ENCODE measurements at regions not wholly inside any gene's neighbourhood (a gene's known extent, or its start where the extent isn't known, plus 50 kb on each side); places are given as distances from the start of the nearest gene placed in this dataset.

GRCh38 chr6:165820407-165820806, 157.4 kb upstream of the PDE10A start:
- Histone ChIP-seq H3K4me3 (ENCODE audit: insufficient read depth, low read depth, low read length) (no peak overlapping the region), H3K27ac (ENCODE audit: insufficient read depth, low read depth, low read length, poor library complexity, severe bottlenecking) (no peak overlapping the region), H3K4me1 (ENCODE audit: control insufficient read depth, insufficient read depth, low read length) (peaks cover 31% of the 10 kb centered on the region), H3K27me3 (ENCODE audit: control insufficient read depth, insufficient read depth, low read length, poor library complexity, severe bottlenecking) (no peaks in the 10 kb centered on the region), H3K36me3 (ENCODE audit: control insufficient read depth, insufficient read depth, low read length) (no peaks in the 10 kb centered on the region), H3K9me3 (ENCODE audit: control insufficient read depth, low read length) (no peaks in the 10 kb centered on the region)
- 22 to 30% methylated on average over 4 of the region's 4 CpGs for WGBS, 2 experiments

- WGBS, 2 experiments = 50 to 53% methylated on average over 21 of the region's 21 CpGs
- H3K27ac ChIP-seq (ENCODE audit: insufficient read depth, low read depth, low read length, poor library complexity, severe bottlenecking) = no peak overlapping the region
- no peak overlapping the region for H3K4me3 ChIP-seq (ENCODE audit: insufficient read depth, low read depth, low read length)
- no peaks in the 10 kb centered on the region for H3K9me3 ChIP-seq (ENCODE audit: control insufficient read depth, low read length)
- no peaks in the 10 kb centered on the region for H3K36me3 ChIP-seq (ENCODE audit: control insufficient read depth, insufficient read depth, low read length)
- H3K27me3 ChIP-seq (ENCODE audit: control insufficient read depth, insufficient read depth, low read length, poor library complexity, severe bottlenecking) = no peaks in the 10 kb centered on the region
- H3K4me1 ChIP-seq (ENCODE audit: control insufficient read depth, insufficient read depth, low read length) = peaks cover 31% of the 10 kb centered on the region
Observed at GRCh38 chr6:165819394-165819793, 156.4 kb upstream of the PDE10A start.

- Histone ChIP-seq H3K27ac (ENCODE audit: insufficient read depth, low read depth, low read length, poor library complexity, severe bottlenecking) (peak overlapping the region; percentile 28), H3K27me3 (ENCODE audit: control insufficient read depth, insufficient read depth, low read length, poor library complexity, severe bottlenecking) (no peaks in the 10 kb centered on the region)
- 16 to 19% methylated on average over 3 to 4 of the region's 4 CpGs for WGBS, 2 experiments
Observed at GRCh38 chr6:165818200-165818599, 155.2 kb upstream of the PDE10A start.

GRCh38 chr6:165817771-165818170, 154.7 kb upstream of the PDE10A start:
- Histone ChIP-seq H3K9me3 (ENCODE audit: control insufficient read depth, low read length) (no peaks in the 10 kb centered on the region), H3K27ac (ENCODE audit: insufficient read depth, low read depth, low read length, poor library complexity, severe bottlenecking) (no peak overlapping the region), H3K36me3 (ENCODE audit: control insufficient read depth, insufficient read depth, low read length) (no peaks in the 10 kb centered on the region), H3K27me3 (ENCODE audit: control insufficient read depth, insufficient read depth, low read length, poor library complexity, severe bottlenecking) (no peaks in the 10 kb centered on the region), H3K4me1 (ENCODE audit: control insufficient read depth, insufficient read depth, low read length) (peaks cover 31% of the 10 kb centered on the region), H3K4me3 (ENCODE audit: insufficient read depth, low read depth, low read length) (no peak overlapping the region)
- WGBS, 2 experiments = 74 to 77% methylated on average over 7 of the region's 7 CpGs

More at GRCh38 chr6:165818200-165818599, 155.2 kb upstream of the PDE10A start:
- Histone ChIP-seq H3K36me3 (ENCODE audit: control insufficient read depth, insufficient read depth, low read length) (no peaks in the 10 kb centered on the region), H3K4me3 (ENCODE audit: insufficient read depth, low read depth, low read length) (no peak overlapping the region), H3K9me3 (ENCODE audit: control insufficient read depth, low read length) (no peaks in the 10 kb centered on the region), H3K4me1 (ENCODE audit: control insufficient read depth, insufficient read depth, low read length) (peaks cover 31% of the 10 kb centered on the region)

GRCh38 chr6:165817148-165817547, 154.1 kb upstream of the PDE10A start:
- Histone ChIP-seq H3K36me3 (ENCODE audit: control insufficient read depth, insufficient read depth, low read length) (no peaks in the 10 kb centered on the region), H3K27me3 (ENCODE audit: control insufficient read depth, insufficient read depth, low read length, poor library complexity, severe bottlenecking) (no peaks in the 10 kb centered on the region), H3K9me3 (ENCODE audit: control insufficient read depth, low read length) (no peaks in the 10 kb centered on the region), H3K4me1 (ENCODE audit: control insufficient read depth, insufficient read depth, low read length) (peaks cover 31% of the 10 kb centered on the region), H3K27ac (ENCODE audit: insufficient read depth, low read depth, low read length, poor library complexity, severe bottlenecking) (no peak overlapping the region), H3K4me3 (ENCODE audit: insufficient read depth, low read depth, low read length) (no peak overlapping the region)
- 81 to 88% methylated on average over 3 of the region's 3 CpGs for WGBS, 2 experiments

GRCh38 chr6:165814679-165815078, 151.6 kb upstream of the PDE10A start:
- Histone ChIP-seq H3K36me3 (ENCODE audit: control insufficient read depth, insufficient read depth, low read length) (no peaks in the 10 kb centered on the region), H3K4me3 (ENCODE audit: insufficient read depth, low read depth, low read length) (no peak overlapping the region), H3K27me3 (ENCODE audit: control insufficient read depth, insufficient read depth, low read length, poor library complexity, severe bottlenecking) (no peaks in the 10 kb centered on the region), H3K27ac (ENCODE audit: insufficient read depth, low read depth, low read length, poor library complexity, severe bottlenecking) (no peak overlapping the region), H3K4me1 (ENCODE audit: control insufficient read depth, insufficient read depth, low read length) (peaks cover 31% of the 10 kb centered on the region), H3K9me3 (ENCODE audit: control insufficient read depth, low read length) (no peaks in the 10 kb centered on the region)
- WGBS, 2 experiments = 95 to 96% methylated on average over 10 of the region's 10 CpGs

GRCh38 chr6:165811512-165811911, 148.5 kb upstream of the PDE10A start:
- no peaks in the 10 kb centered on the region for H3K9me3 ChIP-seq (ENCODE audit: control insufficient read depth, low read length)
- no peaks in the 10 kb centered on the region for H3K27me3 ChIP-seq (ENCODE audit: control insufficient read depth, insufficient read depth, low read length, poor library complexity, severe bottlenecking)
- WGBS, 2 experiments = 92 to 98% methylated on average over 7 of the region's 7 CpGs
- H3K4me1 ChIP-seq (ENCODE audit: control insufficient read depth, insufficient read depth, low read length) = no peaks in the 10 kb centered on the region
- H3K4me3 ChIP-seq (ENCODE audit: insufficient read depth, low read depth, low read length) = no peak overlapping the region
- H3K27ac ChIP-seq (ENCODE audit: insufficient read depth, low read depth, low read length, poor library complexity, severe bottlenecking) = no peak overlapping the region
- no peaks in the 10 kb centered on the region for H3K36me3 ChIP-seq (ENCODE audit: control insufficient read depth, insufficient read depth, low read length)

GRCh38 chr6:165808021-165808420, 145.0 kb upstream of the PDE10A start:
- H3K27ac ChIP-seq (ENCODE audit: insufficient read depth, low read depth, low read length, poor library complexity, severe bottlenecking) = no peak overlapping the region
- H3K36me3 ChIP-seq (ENCODE audit: control insufficient read depth, insufficient read depth, low read length) = no peaks in the 10 kb centered on the region
- no peak overlapping the region for H3K4me3 ChIP-seq (ENCODE audit: insufficient read depth, low read depth, low read length)
- 94 to 95% methylated on average over 10 of the region's 10 CpGs for WGBS, 2 experiments
- no peaks in the 10 kb centered on the region for H3K4me1 ChIP-seq (ENCODE audit: control insufficient read depth, insufficient read depth, low read length)
- H3K9me3 ChIP-seq (ENCODE audit: control insufficient read depth, low read length) = no peaks in the 10 kb centered on the region
- H3K27me3 ChIP-seq (ENCODE audit: control insufficient read depth, insufficient read depth, low read length, poor library complexity, severe bottlenecking) = peaks cover 28% of the 10 kb centered on the region

GRCh38 chr6:165807249-165807960, 144.4 kb upstream of the PDE10A start:
- Histone ChIP-seq H3K4me1 (ENCODE audit: control insufficient read depth, insufficient read depth, low read length) (no peaks in the 10 kb centered on the region), H3K4me3 (ENCODE audit: insufficient read depth, low read depth, low read length) (no peak overlapping the region), H3K9me3 (ENCODE audit: control insufficient read depth, low read length) (no peaks in the 10 kb centered on the region), H3K27me3 (ENCODE audit: control insufficient read depth, insufficient read depth, low read length, poor library complexity, severe bottlenecking) (peaks cover 29% of the 10 kb centered on the region), H3K36me3 (ENCODE audit: control insufficient read depth, insufficient read depth, low read length) (no peaks in the 10 kb centered on the region), H3K27ac (ENCODE audit: insufficient read depth, low read depth, low read length, poor library complexity, severe bottlenecking) (no peak overlapping the region)
- WGBS, 2 experiments = 82% methylated on average over 9 to 10 of the region's 10 CpGs

GRCh38 chr6:165806126-165806810, 143.2 kb upstream of the PDE10A start:
- H3K4me3 ChIP-seq (ENCODE audit: insufficient read depth, low read depth, low read length) = no peak overlapping the region
- no peaks in the 10 kb centered on the region for H3K9me3 ChIP-seq (ENCODE audit: control insufficient read depth, low read length)
- WGBS, 2 experiments = 93 to 96% methylated on average over 14 of the region's 14 CpGs
- H3K27me3 ChIP-seq (ENCODE audit: control insufficient read depth, insufficient read depth, low read length, poor library complexity, severe bottlenecking) = peaks cover 29% of the 10 kb centered on the region
- no peak overlapping the region for H3K27ac ChIP-seq (ENCODE audit: insufficient read depth, low read depth, low read length, poor library complexity, severe bottlenecking)
- no peaks in the 10 kb centered on the region for H3K4me1 ChIP-seq (ENCODE audit: control insufficient read depth, insufficient read depth, low read length)
- no peaks in the 10 kb centered on the region for H3K36me3 ChIP-seq (ENCODE audit: control insufficient read depth, insufficient read depth, low read length)
